Stimulated activated naive CD8-positive, alpha-beta T cell treated with anti-CD3 and anti-CD28 coated beads, Interleukin-15, amount 100 ng/mL, for 72 hours (primary cell): ENCODE measurements at regions not wholly inside any gene's neighbourhood (a gene's known extent, or its start where the extent isn't known, plus 50 kb on each side); places are given as distances from the start of the nearest gene placed in this dataset.

Experiments
- ATAC-seq: fragments of 150-1000 bp; cut with Tn5 transposase; 2 replicates; pipeline ENCODE4 v1.10.0; 2021; ENCODE audit warnings: mild to moderate bottlenecking, moderate library complexity
- DNase-seq, 2 donors: peaks; one replicate each; pipeline ENCODE4 v3.0.0; 2021 to 2022
- H3K27ac Mint-ChIP-seq, 2 donors: one replicate each; pipeline ENCODE4 v1.8.0; 2022; ENCODE audit warnings: mild to moderate bottlenecking in 2 of 2, mixed read lengths in 2 of 2, moderate library complexity in 2 of 2
- H3K27me3 Mint-ChIP-seq: one replicate; pipeline ENCODE4 v1.8.0; 2022; ENCODE audit warnings: mixed read lengths
- H3K4me1 Mint-ChIP-seq: one replicate; pipeline ENCODE4 v1.8.0; 2022; ENCODE audit warnings: mild to moderate bottlenecking, mixed read lengths
- H3K4me3 Mint-ChIP-seq, 2 donors: one replicate each; pipeline ENCODE4 v1.8.0; 2022; ENCODE audit warnings: mild to moderate bottlenecking in 2 of 2, mixed read lengths in 2 of 2, moderate library complexity in 1 of 2
- H3K9me3 Mint-ChIP-seq, 2 donors: one replicate each; pipeline ENCODE4 v1.8.0; 2022; ENCODE audit warnings: mixed read lengths in 2 of 2

GRCh38 chr18:59054496-59055287 is 85.0 kb upstream of the SEC11C start:
- no peak for ATAC-seq
- Mint-ChIP-seq H3K4me3 (no peak overlapping the region), H3K27ac (no peak overlapping the region), H3K4me1 (no peaks in the 10 kb centered on the region), H3K27me3 (peaks cover 22% of the 10 kb centered on the region), H3K9me3 (no peaks in the 10 kb centered on the region)
- DNase-seq: no peak

GRCh38 chr18:59055345-59056032 is 84.2 kb upstream of the SEC11C start:
- Mint-ChIP-seq H3K4me1 (no peaks in the 10 kb centered on the region), H3K9me3 (no peaks in the 10 kb centered on the region), H3K4me3 (no peak overlapping the region), H3K27me3 (peaks cover 20% of the 10 kb centered on the region), H3K27ac (no peak overlapping the region)
- ATAC-seq (no peak), DNase-seq (no peak)

GRCh38 chr18:59056706-59057492 is 82.8 kb upstream of the SEC11C start:
- H3K27ac Mint-ChIP-seq: no peak overlapping the region
- no peak overlapping the region for H3K4me3 Mint-ChIP-seq
- peak; percentile 26 to 63 for DNase-seq
- peak; percentile 64 for ATAC-seq
- no peaks in the 10 kb centered on the region for H3K9me3 Mint-ChIP-seq
- no peaks in the 10 kb centered on the region for H3K4me1 Mint-ChIP-seq
- peaks cover 28% of the 10 kb centered on the region for H3K27me3 Mint-ChIP-seq

GRCh38 chr18:59057493-59057795 is 82.2 kb upstream of the SEC11C start:
- ATAC-seq (no peak), DNase-seq (no peak)
- H3K27me3 Mint-ChIP-seq: peaks cover 29% of the 10 kb centered on the region
- no peaks in the 10 kb centered on the region for H3K9me3 Mint-ChIP-seq
- H3K4me3 Mint-ChIP-seq: no peak overlapping the region
- H3K27ac Mint-ChIP-seq: no peak overlapping the region
- no peaks in the 10 kb centered on the region for H3K4me1 Mint-ChIP-seq

GRCh38 chr18:59057969-59058368 is 81.7 kb upstream of the SEC11C start:
- Mint-ChIP-seq H3K27ac (no peak overlapping the region), H3K9me3 (no peaks in the 10 kb centered on the region), H3K27me3 (peaks cover 26% of the 10 kb centered on the region), H3K4me1 (no peaks in the 10 kb centered on the region), H3K4me3 (no peak overlapping the region)
- no peak for ATAC-seq
- DNase-seq: no peak

- H3K9me3 Mint-ChIP-seq: no peaks in the 10 kb centered on the region
- H3K4me1 Mint-ChIP-seq: no peaks in the 10 kb centered on the region
- ATAC-seq: no peak
- no peak overlapping the region for H3K4me3 Mint-ChIP-seq
- no peak overlapping the region for H3K27ac Mint-ChIP-seq
- H3K27me3 Mint-ChIP-seq: peaks cover 21% of the 10 kb centered on the region
- no peak for DNase-seq
These were observed 80.5 kb upstream of the SEC11C start for GRCh38 chr18:59059140-59059539.

- no peaks in the 10 kb centered on the region for H3K4me1 Mint-ChIP-seq
- no peak overlapping the region for H3K27ac Mint-ChIP-seq
- no peak overlapping the region for H3K4me3 Mint-ChIP-seq
- ATAC-seq (no peak), DNase-seq (no peak)
- H3K9me3 Mint-ChIP-seq: no peaks in the 10 kb centered on the region
- H3K27me3 Mint-ChIP-seq: peaks cover 21% of the 10 kb centered on the region
These were observed 79.1 kb upstream of the SEC11C start for GRCh38 chr18:59060551-59060950.

GRCh38 chr18:59061914-59062642 is 77.6 kb upstream of the SEC11C start:
- no peak for ATAC-seq
- Mint-ChIP-seq H3K4me3 (no peak overlapping the region), H3K9me3 (no peaks in the 10 kb centered on the region), H3K27me3 (peaks cover 21% of the 10 kb centered on the region), H3K4me1 (no peaks in the 10 kb centered on the region), H3K27ac (no peak overlapping the region)
- no peak for DNase-seq

- Mint-ChIP-seq H3K27ac (no peak overlapping the region), H3K27me3 (peaks cover 21% of the 10 kb centered on the region), H3K9me3 (no peaks in the 10 kb centered on the region), H3K4me3 (no peak overlapping the region), H3K4me1 (no peaks in the 10 kb centered on the region)
- no peak for ATAC-seq
- no peak for DNase-seq
These were observed 77.1 kb upstream of the SEC11C start for GRCh38 chr18:59062643-59063006.

GRCh38 chr18:59063300-59063906 is 76.3 kb upstream of the SEC11C start:
- no peak for ATAC-seq
- Mint-ChIP-seq H3K27ac (no peak overlapping the region), H3K9me3 (no peaks in the 10 kb centered on the region), H3K4me3 (no peak overlapping the region), H3K27me3 (peaks cover 21% of the 10 kb centered on the region), H3K4me1 (no peaks in the 10 kb centered on the region)
- DNase-seq: no peak

- Mint-ChIP-seq H3K4me1 (no peaks in the 10 kb centered on the region), H3K9me3 (no peaks in the 10 kb centered on the region)
These were observed 75.8 kb upstream of the SEC11C start for GRCh38 chr18:59063912-59064311.

GRCh38 chr18:59065684-59066083 is 74.0 kb upstream of the SEC11C start:
- DNase-seq (no peak), ATAC-seq (no peak)
- Mint-ChIP-seq H3K27ac (no peak overlapping the region), H3K4me3 (no peak overlapping the region), H3K9me3 (no peaks in the 10 kb centered on the region), H3K4me1 (no peaks in the 10 kb centered on the region), H3K27me3 (peaks cover 25% of the 10 kb centered on the region)

More at GRCh38 chr18:59063912-59064311, 75.8 kb upstream of the SEC11C start:
- Mint-ChIP-seq H3K27me3 (peaks cover 21% of the 10 kb centered on the region), H3K27ac (no peak overlapping the region), H3K4me3 (no peak overlapping the region)
- DNase-seq (no peak), ATAC-seq (no peak)

GRCh38 chr18:59067873-59068272 is 71.8 kb upstream of the SEC11C start:
- no peak for DNase-seq
- no peak for ATAC-seq
- no peaks in the 10 kb centered on the region for H3K4me1 Mint-ChIP-seq

GRCh38 chr18:59068276-59069071 is 71.2 kb upstream of the SEC11C start:
- no peak overlapping the region for H3K27ac Mint-ChIP-seq
- DNase-seq (no peak), ATAC-seq (no peak)
- H3K27me3 Mint-ChIP-seq: peaks cover 11% of the 10 kb centered on the region
- no peaks in the 10 kb centered on the region for H3K9me3 Mint-ChIP-seq
- H3K4me3 Mint-ChIP-seq: no peak overlapping the region
- H3K4me1 Mint-ChIP-seq: no peaks in the 10 kb centered on the region

More at GRCh38 chr18:59067873-59068272, 71.8 kb upstream of the SEC11C start:
- Mint-ChIP-seq H3K4me3 (no peak overlapping the region), H3K27me3 (peaks cover 11% of the 10 kb centered on the region), H3K27ac (no peak overlapping the region), H3K9me3 (no peaks in the 10 kb centered on the region)
